Ascending aorta (tissue), 2 donors: ENCODE measurements at regions not wholly inside any gene's neighbourhood (a gene's known extent, or its start where the extent isn't known, plus 50 kb on each side); places are given as distances from the start of the nearest gene placed in this dataset.

Experiments
- DNase-seq, 2 donors: peaks; one replicate each; pipeline ENCODE4 v3.0.0-alpha.2; 2019; ENCODE audit warnings: low spot score in 2 of 2
- H3K27ac ChIP-seq, 2 donors: fragments of 200-600 bp; sonication (generic); one replicate each; pipeline ENCODE4 v1.5.1; 2016 to 2017; ENCODE audit warnings: mild to moderate bottlenecking in 1 of 2
- H3K27me3 ChIP-seq: fragments of 200-600 bp; sonication (generic); one replicate; pipeline ENCODE4 v1.5.1; 2017
- H3K36me3 ChIP-seq, 2 donors: fragments of 200-600 bp; sonication (generic); one replicate each; pipeline ENCODE4 v1.5.1; 2016
- H3K4me1 ChIP-seq, 2 donors: fragments of 200-600 bp; sonication (generic); one replicate each; pipeline ENCODE4 v1.5.1; 2016 to 2017; ENCODE audit warnings: mild to moderate bottlenecking in 1 of 2
- H3K4me3 ChIP-seq, 2 donors: fragments of 200-600 bp; sonication (generic); one replicate each; pipeline ENCODE4 v1.5.1; 2016 to 2017; ENCODE audit warnings: mild to moderate bottlenecking in 1 of 2
- H3K9me3 ChIP-seq, 2 donors: fragments of 200-600 bp; sonication (generic); one replicate each; pipeline ENCODE4 v1.5.1; 2016
- intact Hi-C: fragments of 100-400 bp; cut with DNase I; formaldehyde crosslinking; loops from one replicate; pipeline ENCODE4 v1.15.1; 2023
- TF ChIP-seq, protein P1 (sequence below), 3 experiments: fragments of 200-600 bp in 2 of 3; fragments of 450-650 bp in 1 of 3; sonication (generic) in 2 of 3; IDR thresholded peaks; one replicate each; pipeline ENCODE4 v1.5.1; 2016 to 2019; ENCODE audit warnings: antibody characterized with exemption in 3 of 3, mild to moderate bottlenecking in 1 of 3, moderate library complexity in 1 of 3

- TF ChIP-seq, protein P1, sequence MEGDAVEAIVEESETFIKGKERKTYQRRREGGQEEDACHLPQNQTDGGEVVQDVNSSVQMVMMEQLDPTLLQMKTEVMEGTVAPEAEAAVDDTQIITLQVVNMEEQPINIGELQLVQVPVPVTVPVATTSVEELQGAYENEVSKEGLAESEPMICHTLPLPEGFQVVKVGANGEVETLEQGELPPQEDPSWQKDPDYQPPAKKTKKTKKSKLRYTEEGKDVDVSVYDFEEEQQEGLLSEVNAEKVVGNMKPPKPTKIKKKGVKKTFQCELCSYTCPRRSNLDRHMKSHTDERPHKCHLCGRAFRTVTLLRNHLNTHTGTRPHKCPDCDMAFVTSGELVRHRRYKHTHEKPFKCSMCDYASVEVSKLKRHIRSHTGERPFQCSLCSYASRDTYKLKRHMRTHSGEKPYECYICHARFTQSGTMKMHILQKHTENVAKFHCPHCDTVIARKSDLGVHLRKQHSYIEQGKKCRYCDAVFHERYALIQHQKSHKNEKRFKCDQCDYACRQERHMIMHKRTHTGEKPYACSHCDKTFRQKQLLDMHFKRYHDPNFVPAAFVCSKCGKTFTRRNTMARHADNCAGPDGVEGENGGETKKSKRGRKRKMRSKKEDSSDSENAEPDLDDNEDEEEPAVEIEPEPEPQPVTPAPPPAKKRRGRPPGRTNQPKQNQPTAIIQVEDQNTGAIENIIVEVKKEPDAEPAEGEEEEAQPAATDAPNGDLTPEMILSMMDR (IDR thresholded peaks at IDR 0.05), result no peak
- Histone ChIP-seq H3K9me3 (no peaks in the 10 kb centered on the region), H3K4me1 (no peaks in the 10 kb centered on the region), H3K27me3 (no peaks in the 10 kb centered on the region), H3K4me3 (no peak overlapping the region), H3K36me3 (no peaks in the 10 kb centered on the region), H3K27ac (no peak overlapping the region)
- no peak for DNase-seq
- intact Hi-C loops, result no loop called here
Observed at GRCh38 chr13:97895383-97895782, 58.1 kb upstream of the IPO5 start.

DNA sequence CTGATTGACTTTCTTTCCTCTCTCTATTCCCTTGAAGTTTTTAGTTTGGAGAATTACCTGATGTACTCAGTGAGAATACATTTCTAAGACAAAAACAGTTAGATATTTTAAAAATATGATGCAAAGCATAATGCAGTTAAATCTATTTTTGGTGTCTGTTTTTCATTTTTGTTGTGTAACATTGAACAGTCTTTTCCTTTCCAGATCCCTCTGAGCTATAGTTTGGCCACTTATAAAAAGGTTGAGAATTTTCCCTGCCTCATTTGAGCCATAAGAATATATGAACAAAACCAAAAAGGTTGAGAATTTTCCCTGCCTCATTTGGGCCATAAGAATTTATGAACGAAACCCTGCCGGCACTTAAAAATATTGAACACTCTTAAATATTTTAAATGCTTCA, 57.0 kb upstream of the IPO5 start:
- TF ChIP-seq, protein P1 (IDR thresholded peaks at IDR 0.05), result no peak
- Histone ChIP-seq H3K9me3 (no peaks in the 10 kb centered on the region), H3K27ac (no peak overlapping the region), H3K4me1 (no peaks in the 10 kb centered on the region), H3K4me3 (no peak overlapping the region), H3K36me3 (no peaks in the 10 kb centered on the region), H3K27me3 (no peaks in the 10 kb centered on the region)
- intact Hi-C loops, result no loop called here
- DNase-seq, result no peak

GRCh38 chr13:97901716-97902115, 51.8 kb upstream of the IPO5 start:
- H3K27me3 ChIP-seq, result no peaks in the 10 kb centered on the region
- DNase-seq, result no peak
- no peaks in the 10 kb centered on the region for H3K9me3 ChIP-seq
- no peak overlapping the region for H3K27ac ChIP-seq
- no peak overlapping the region for H3K4me3 ChIP-seq
- TF ChIP-seq, protein P1 (IDR thresholded peaks at IDR 0.05), result no peak
- intact Hi-C loops, result no loop called here
- no peaks in the 10 kb centered on the region for H3K4me1 ChIP-seq
- no peaks in the 10 kb centered on the region for H3K36me3 ChIP-seq
